CD4-positive, alpha-beta T cell (primary cell): ENCODE measurements at regions not wholly inside any gene's neighbourhood (a gene's known extent, or its start where the extent isn't known, plus 50 kb on each side); places are given as distances from the start of the nearest gene placed in this dataset.

Source experiments
- ATAC-seq: fragments of 200-7000 bp; cut with Tn5 transposase; one replicate; pipeline ENCODE4 v1.10.0; 2022; ENCODE audit warnings: mild to moderate bottlenecking; ENCODE audit not compliant: poor library complexity
- CTCF ChIA-PET: fragments of 350-600 bp; sonication (Branson Sonifier 250); formaldehyde crosslinking; loops from one replicate; lab custom pipeline; 2021; ENCODE audit warnings: antibody characterized with exemption, inconsistent platforms; lab: Charles Lee
- POLR2A ChIA-PET: fragments of 350-600 bp; sonication (Branson Sonifier 250); formaldehyde crosslinking; loops from one replicate; lab custom pipeline; 2021; ENCODE audit warnings: antibody characterized with exemption, inconsistent platforms; lab: Charles Lee
- DNase-seq, 14 experiments: peaks; one replicate each; pipeline ENCODE4 v3.0.0-alpha.2; 2013 to 2020; ENCODE audit warnings: mixed read lengths in 2 of 14
- H3K27ac ChIP-seq, 2 donors: one replicate each; pipeline versions ENCODE4 v1.5.1 to v1.7.0; 2013; ENCODE audit warnings: low read length in 2 of 2, low read depth in 1 of 2, mild to moderate bottlenecking in 1 of 2
- H3K27me3 ChIP-seq, 2 experiments: 1 replicate in 1 of 2; 2 replicates in 1 of 2; pipeline versions ENCODE4 v1.6.1 to v1.7.0; 2013; ENCODE audit warnings: low read length in 2 of 2, control low read depth in 1 of 2, mild to moderate bottlenecking in 1 of 2, moderate library complexity in 1 of 2; ENCODE audit not compliant: insufficient read depth in 2 of 2, control insufficient read depth in 1 of 2
- H3K36me3 ChIP-seq: one replicate; pipeline ENCODE4 v1.6.1; 2013; ENCODE audit warnings: low read length, control low read depth; ENCODE audit not compliant: insufficient read depth
- H3K4me1 ChIP-seq: one replicate; pipeline ENCODE4 v1.6.1; 2013; ENCODE audit warnings: low read length, control low read depth; ENCODE audit not compliant: insufficient read depth
- H3K4me3 ChIP-seq: one replicate; pipeline ENCODE4 v1.5.1; 2013; ENCODE audit warnings: mild to moderate bottlenecking, low read length, moderate library complexity
- H3K9me3 ChIP-seq, 2 experiments: 1 replicate in 1 of 2; 2 replicates in 1 of 2; pipeline versions ENCODE4 v1.6.1 to v1.7.0; 2013; ENCODE audit warnings: low read length in 2 of 2, mild to moderate bottlenecking in 2 of 2, control low read depth in 1 of 2, moderate library complexity in 1 of 2; ENCODE audit not compliant: control insufficient read depth in 1 of 2, insufficient read depth in 1 of 2
- H3K27ac Mint-ChIP-seq: one replicate; pipeline ENCODE4 v1.8.0; 2020; ENCODE audit warnings: mixed read lengths
- H3K27me3 Mint-ChIP-seq: one replicate; pipeline ENCODE4 v1.8.0; 2021; ENCODE audit warnings: mixed read lengths
- H3K36me3 Mint-ChIP-seq: one replicate; pipeline ENCODE4 v1.8.0; 2021; ENCODE audit warnings: low read depth, mixed read lengths
- H3K4me1 Mint-ChIP-seq: one replicate; pipeline ENCODE4 v1.8.0; 2021; ENCODE audit warnings: low read depth, mixed read lengths
- H3K4me3 Mint-ChIP-seq: one replicate; pipeline ENCODE4 v1.8.0; 2020; ENCODE audit warnings: mild to moderate bottlenecking, mixed read lengths
- H3K9me3 Mint-ChIP-seq: one replicate; pipeline ENCODE4 v1.8.0; 2020; ENCODE audit warnings: mixed read lengths
- intact Hi-C, 2 experiments: fragments of 100-400 bp; cut with DNase I in 1 of 2; cut with micrococcal nuclease in 1 of 2; formaldehyde crosslinking; loops; one replicate each; pipeline versions ENCODE4 v1.15.1 to v1.9.0; 2023 to 2025; cut with DNase I, micrococcal nuclease
- TF ChIP-seq, protein P1 (sequence below): fragments of 200-600 bp; IDR thresholded peaks from one replicate; pipeline ENCODE4 v1.8.0; 2022; ENCODE audit warnings: antibody characterized with exemption, mild to moderate bottlenecking

DNA sequence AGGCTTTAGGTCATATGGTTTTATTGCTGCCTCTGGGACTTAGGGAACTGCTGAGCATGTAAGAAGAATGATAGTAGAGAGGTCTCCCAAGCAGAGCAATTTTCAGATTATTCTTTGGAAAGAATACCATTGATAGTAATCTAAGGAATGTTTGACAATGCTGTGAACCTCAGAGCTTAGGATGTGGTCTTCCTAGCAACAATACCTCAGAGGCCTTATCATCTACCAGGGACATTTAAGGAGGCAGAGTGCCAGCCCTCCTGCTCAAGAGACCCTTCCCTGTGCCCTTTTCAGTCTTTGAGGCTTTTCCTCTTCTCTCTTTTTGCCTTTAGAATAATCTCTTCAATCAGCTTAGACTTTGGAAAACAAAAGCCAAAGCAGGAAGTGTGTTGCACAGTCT is 272.1 kb downstream of the OXSM start:
- Mint-ChIP-seq H3K9me3 (no peaks in the 10 kb centered on the region), H3K4me3 (no peak overlapping the region), H3K36me3 (no peaks in the 10 kb centered on the region), H3K4me1 (no peaks in the 10 kb centered on the region), H3K27me3 (no peaks in the 10 kb centered on the region), H3K27ac (no peak overlapping the region)
- no peaks in the 10 kb centered on the region for H3K27me3 ChIP-seq
- H3K4me1 ChIP-seq = no peaks in the 10 kb centered on the region
- intact Hi-C loops = no loop called here
- no peaks in the 10 kb centered on the region for H3K36me3 ChIP-seq
- TF ChIP-seq, protein P1, sequence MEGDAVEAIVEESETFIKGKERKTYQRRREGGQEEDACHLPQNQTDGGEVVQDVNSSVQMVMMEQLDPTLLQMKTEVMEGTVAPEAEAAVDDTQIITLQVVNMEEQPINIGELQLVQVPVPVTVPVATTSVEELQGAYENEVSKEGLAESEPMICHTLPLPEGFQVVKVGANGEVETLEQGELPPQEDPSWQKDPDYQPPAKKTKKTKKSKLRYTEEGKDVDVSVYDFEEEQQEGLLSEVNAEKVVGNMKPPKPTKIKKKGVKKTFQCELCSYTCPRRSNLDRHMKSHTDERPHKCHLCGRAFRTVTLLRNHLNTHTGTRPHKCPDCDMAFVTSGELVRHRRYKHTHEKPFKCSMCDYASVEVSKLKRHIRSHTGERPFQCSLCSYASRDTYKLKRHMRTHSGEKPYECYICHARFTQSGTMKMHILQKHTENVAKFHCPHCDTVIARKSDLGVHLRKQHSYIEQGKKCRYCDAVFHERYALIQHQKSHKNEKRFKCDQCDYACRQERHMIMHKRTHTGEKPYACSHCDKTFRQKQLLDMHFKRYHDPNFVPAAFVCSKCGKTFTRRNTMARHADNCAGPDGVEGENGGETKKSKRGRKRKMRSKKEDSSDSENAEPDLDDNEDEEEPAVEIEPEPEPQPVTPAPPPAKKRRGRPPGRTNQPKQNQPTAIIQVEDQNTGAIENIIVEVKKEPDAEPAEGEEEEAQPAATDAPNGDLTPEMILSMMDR = no peak
- H3K9me3 ChIP-seq = no peaks in the 10 kb centered on the region
- no peak overlapping the region for H3K4me3 ChIP-seq
- no peak overlapping the region for H3K27ac ChIP-seq
- ATAC-seq (no peak), DNase-seq (no peak)
- ChIA-PET POLR2A (no interaction called here), CTCF (no interaction called here)

DNA sequence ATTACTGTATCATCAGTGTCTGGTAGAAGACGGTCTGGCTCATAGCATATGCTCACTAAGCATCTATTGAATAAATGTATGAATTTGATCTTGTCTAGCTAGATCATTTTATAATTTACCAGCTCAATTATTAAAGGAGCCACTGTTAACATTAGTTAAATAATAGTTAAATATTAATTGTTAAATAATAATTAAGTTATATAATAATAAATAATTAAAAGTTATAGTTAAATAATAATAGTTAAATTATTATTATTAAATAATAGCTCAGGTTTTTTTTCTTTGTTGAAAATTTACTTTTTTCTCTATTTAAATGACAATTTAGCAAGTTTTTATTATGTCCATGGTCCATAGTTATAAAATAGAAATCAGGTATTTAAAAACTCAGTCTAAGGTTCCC is 274.4 kb downstream of the OXSM start:
- Mint-ChIP-seq H3K27me3 (no peaks in the 10 kb centered on the region), H3K4me1 (no peaks in the 10 kb centered on the region), H3K27ac (no peak overlapping the region), H3K36me3 (no peaks in the 10 kb centered on the region), H3K4me3 (no peak overlapping the region), H3K9me3 (no peaks in the 10 kb centered on the region)
- ChIA-PET POLR2A (no interaction called here), CTCF (no interaction called here)
- Histone ChIP-seq H3K4me3 (no peak overlapping the region), H3K27ac (no peak overlapping the region), H3K9me3 (no peaks in the 10 kb centered on the region), H3K27me3 (no peaks in the 10 kb centered on the region), H3K4me1 (no peaks in the 10 kb centered on the region), H3K36me3 (no peaks in the 10 kb centered on the region)
- ATAC-seq (no peak), DNase-seq (no peak)
- TF ChIP-seq, protein P1 = no peak
- intact Hi-C loops = no loop called here

DNA sequence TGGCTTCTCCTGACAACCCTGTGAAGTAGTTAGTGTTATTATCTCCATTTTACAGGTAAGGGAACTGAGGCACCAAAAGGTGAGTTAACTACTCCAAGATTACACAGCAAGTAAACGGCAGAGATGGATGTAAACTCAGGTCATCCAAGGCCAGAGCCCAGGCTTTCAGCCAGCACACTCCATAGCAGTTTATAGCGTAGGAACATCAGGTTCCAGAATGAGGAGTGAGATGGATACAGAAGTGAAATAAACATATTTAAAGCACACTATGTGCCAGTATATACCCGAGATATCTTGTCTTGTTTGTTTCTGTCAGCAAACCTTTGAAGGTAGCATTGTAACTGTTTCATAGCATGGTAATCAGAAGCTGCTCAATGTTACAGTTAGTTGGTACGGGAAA is 279.0 kb downstream of the OXSM start:
- no peaks in the 10 kb centered on the region for H3K9me3 Mint-ChIP-seq
- TF ChIP-seq, protein P1 = no peak
- no peaks in the 10 kb centered on the region for H3K36me3 Mint-ChIP-seq
- no peak for ATAC-seq
- Histone ChIP-seq H3K27ac (no peak overlapping the region), H3K27me3 (no peaks in the 10 kb centered on the region), H3K4me1 (no peaks in the 10 kb centered on the region), H3K36me3 (no peaks in the 10 kb centered on the region), H3K4me3 (no peak overlapping the region), H3K9me3 (no peaks in the 10 kb centered on the region)
- intact Hi-C loops = no loop called here
- H3K27ac Mint-ChIP-seq = no peak overlapping the region
- POLR2A ChIA-PET = no interaction called here
- no peak for DNase-seq
- H3K27me3 Mint-ChIP-seq = no peaks in the 10 kb centered on the region
- CTCF ChIA-PET = no interaction called here
- H3K4me3 Mint-ChIP-seq = no peak overlapping the region
- no peaks in the 10 kb centered on the region for H3K4me1 Mint-ChIP-seq
